ENCODE measurements at regions not wholly inside any gene's neighbourhood (a gene's known extent, or its start where the extent isn't known, plus 50 kb on each side); places are given as distances from the start of the nearest gene placed in this dataset.

DNA sequence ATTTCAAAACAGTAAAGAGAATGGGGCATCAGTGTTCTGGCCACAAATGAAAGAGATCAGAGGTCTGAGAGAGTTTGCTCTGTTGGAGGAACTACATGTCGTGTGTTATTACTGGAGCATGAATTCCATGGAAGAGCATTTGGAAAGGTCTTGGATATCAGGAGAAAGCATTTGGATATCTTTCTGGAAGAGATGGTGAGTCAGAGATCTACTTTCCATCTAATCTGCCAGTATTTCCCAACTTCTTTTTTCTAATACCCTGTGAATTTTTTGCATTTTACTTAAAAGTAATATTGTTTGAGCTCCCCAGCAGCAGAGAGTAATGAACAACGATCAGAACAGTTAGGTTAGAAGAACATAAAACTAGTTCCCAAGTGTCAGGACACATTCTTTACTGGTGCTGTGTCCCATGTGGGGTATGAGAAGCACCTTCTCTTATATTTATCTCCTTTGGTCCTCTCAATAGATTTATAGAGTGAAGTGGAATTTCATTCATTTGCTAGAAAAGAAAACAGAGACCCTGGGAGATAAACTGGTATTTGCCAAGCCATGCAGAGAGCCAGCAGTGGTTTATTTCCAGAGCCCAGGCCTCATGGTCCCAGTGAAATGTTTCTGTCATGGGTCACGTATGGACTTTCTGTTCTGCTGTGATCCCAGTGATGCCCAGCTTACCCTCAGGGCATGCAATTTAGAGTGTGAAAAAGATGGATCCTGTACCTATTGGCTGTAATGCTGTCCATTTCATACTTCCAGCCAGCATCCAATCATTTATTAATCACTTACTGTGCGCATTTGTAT lies 130.8 kb upstream of the NT5C1B start:
- TF ChIP-seq GLIS1 (tag by site-specific recombination; IDR thresholded peaks at IDR 0.05): no peak
- no peak for TF ChIP-seq BCL11A (tag by site-specific recombination; IDR thresholded peaks at IDR 0.05; ENCODE audit: low read depth)
- no peak for TF ChIP-seq ZNF624 (tag by site-specific recombination; IDR thresholded peaks at IDR 0.05)
- TF ChIP-seq ZNF692 (tag by site-specific recombination; IDR thresholded peaks at IDR 0.05): no peak
- no peak for TF ChIP-seq ZNF133 (tag by site-specific recombination; IDR thresholded peaks at IDR 0.05)
- TF ChIP-seq, protein P1, sequence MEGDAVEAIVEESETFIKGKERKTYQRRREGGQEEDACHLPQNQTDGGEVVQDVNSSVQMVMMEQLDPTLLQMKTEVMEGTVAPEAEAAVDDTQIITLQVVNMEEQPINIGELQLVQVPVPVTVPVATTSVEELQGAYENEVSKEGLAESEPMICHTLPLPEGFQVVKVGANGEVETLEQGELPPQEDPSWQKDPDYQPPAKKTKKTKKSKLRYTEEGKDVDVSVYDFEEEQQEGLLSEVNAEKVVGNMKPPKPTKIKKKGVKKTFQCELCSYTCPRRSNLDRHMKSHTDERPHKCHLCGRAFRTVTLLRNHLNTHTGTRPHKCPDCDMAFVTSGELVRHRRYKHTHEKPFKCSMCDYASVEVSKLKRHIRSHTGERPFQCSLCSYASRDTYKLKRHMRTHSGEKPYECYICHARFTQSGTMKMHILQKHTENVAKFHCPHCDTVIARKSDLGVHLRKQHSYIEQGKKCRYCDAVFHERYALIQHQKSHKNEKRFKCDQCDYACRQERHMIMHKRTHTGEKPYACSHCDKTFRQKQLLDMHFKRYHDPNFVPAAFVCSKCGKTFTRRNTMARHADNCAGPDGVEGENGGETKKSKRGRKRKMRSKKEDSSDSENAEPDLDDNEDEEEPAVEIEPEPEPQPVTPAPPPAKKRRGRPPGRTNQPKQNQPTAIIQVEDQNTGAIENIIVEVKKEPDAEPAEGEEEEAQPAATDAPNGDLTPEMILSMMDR (tag by site-specific recombination; IDR thresholded peaks at IDR 0.05): no peak
- TF ChIP-seq ZNF174 (tag by site-specific recombination; IDR thresholded peaks at IDR 0.05): no peak
- no peak for TF ChIP-seq ZBTB6 (tag by site-specific recombination; IDR thresholded peaks at IDR 0.05)
- TF ChIP-seq TCF7L2 (IDR thresholded peaks at IDR 0.05; ENCODE audit: borderline replicate concordance, low read depth, low read length): no peak
- TF ChIP-seq ZNF274 (IDR thresholded peaks at IDR 0.05; ENCODE audit: low read length): no peak
- no peak for TF ChIP-seq ZNF274 (tag by site-specific recombination; IDR thresholded peaks at IDR 0.05; ENCODE audit: borderline replicate concordance)
- no peak for TF ChIP-seq ZNF645 (tag by site-specific recombination; IDR thresholded peaks at IDR 0.05)

Measured in HEK293 (cell line).